Breast epithelium (tissue), 3 donors: ENCODE measurements at regions not wholly inside any gene's neighbourhood (a gene's known extent, or its start where the extent isn't known, plus 50 kb on each side); places are given as distances from the start of the nearest gene placed in this dataset.

ENCODE experiments used
- CTCF ChIP-seq, 3 donors: fragments of 450-650 bp; IDR thresholded peaks; one replicate each; pipeline ENCODE4 v1.5.1; 2016 to 2017; ENCODE audit warnings: antibody characterized with exemption in 3 of 3, mild to moderate bottlenecking in 3 of 3, moderate library complexity in 3 of 3
- POLR2A ChIP-seq: fragments of 450-650 bp; IDR thresholded peaks from one replicate; pipeline ENCODE4 v1.6.1; 2016; ENCODE audit warnings: antibody characterized with exemption, mild to moderate bottlenecking, moderate library complexity
- POLR2AphosphoS5 ChIP-seq, 3 donors: sonication (generic); formaldehyde crosslinking; IDR thresholded peaks; one replicate each; pipeline ENCODE4 v1.6.1; 2017; ENCODE audit warnings: antibody characterized with exemption in 3 of 3

DNA sequence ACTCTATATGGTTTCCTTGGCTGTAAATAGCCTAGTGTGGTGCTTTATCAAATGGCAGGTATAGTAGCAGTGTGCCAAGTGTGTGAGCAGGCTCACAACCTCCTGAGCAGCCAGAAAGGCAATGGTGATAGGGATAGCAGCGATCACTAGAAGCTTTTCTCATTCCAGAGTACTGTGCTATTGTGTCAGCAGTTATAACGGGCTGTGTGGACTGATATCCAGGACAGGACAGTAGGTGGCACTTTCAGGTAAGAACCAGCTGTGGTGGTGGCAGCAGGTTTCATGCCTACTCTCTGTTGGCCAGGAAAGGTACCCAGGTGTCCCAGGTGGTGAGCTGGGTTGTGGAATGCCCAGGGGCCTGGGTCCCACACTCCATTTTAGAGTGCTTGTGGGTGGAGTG, 448.8 kb upstream of the BTBD3 start:
- no peak for TF ChIP-seq POLR2AphosphoS5 (IDR thresholded peaks at IDR 0.05)
- no peak for TF ChIP-seq CTCF (IDR thresholded peaks at IDR 0.05)
- no peak for TF ChIP-seq POLR2A
